Omental fat pad (tissue), 3 donors: ENCODE measurements at regions not wholly inside any gene's neighbourhood (a gene's known extent, or its start where the extent isn't known, plus 50 kb on each side); places are given as distances from the start of the nearest gene placed in this dataset.

ENCODE experiments used
- ATAC-seq: fragments of 150-250 bp; one replicate; pipeline ENCODE4 v1.9.1; 2016; ENCODE audit warnings: mild to moderate bottlenecking, moderate library complexity; ENCODE audit not compliant: low FRiP score
- DNase-seq: peaks from one replicate; pipeline ENCODE4 v3.0.0-alpha.2; 2019; ENCODE audit warnings: low spot score
- CTCF ChIP-seq, 3 donors: fragments of 450-650 bp; IDR thresholded peaks; one replicate each; pipeline ENCODE4 v1.5.1; 2016 to 2017; ENCODE audit warnings: antibody characterized with exemption in 3 of 3, mild to moderate bottlenecking in 3 of 3, moderate library complexity in 2 of 3

- TF ChIP-seq CTCF (IDR thresholded peaks at IDR 0.05), result no peak
- no peak for ATAC-seq
- no peak for DNase-seq
Measured at GRCh38 chr18:39991696-39992265, 1963.3 kb upstream of the PIK3C3 start.

GRCh38 chr18:39990540-39990939 lies 1964.5 kb upstream of the PIK3C3 start:
- ATAC-seq (no peak), DNase-seq (no peak)
- no peak for TF ChIP-seq CTCF (IDR thresholded peaks at IDR 0.05)

- no peak for TF ChIP-seq CTCF (IDR thresholded peaks at IDR 0.05)
- ATAC-seq, result no peak
- DNase-seq, result no peak
Measured at GRCh38 chr18:39976771-39977170, 1978.3 kb upstream of the PIK3C3 start.

GRCh38 chr18:39972521-39972920 lies 1982.5 kb upstream of the PIK3C3 start:
- TF ChIP-seq CTCF (IDR thresholded peaks at IDR 0.05), result no peak
- DNase-seq, result no peak
- ATAC-seq, result no peak

- no peak for TF ChIP-seq CTCF (IDR thresholded peaks at IDR 0.05)
- no peak for DNase-seq
- no peak for ATAC-seq
Measured at GRCh38 chr18:39969803-39970494, 1985.1 kb upstream of the PIK3C3 start.

- DNase-seq (no peak), ATAC-seq (no peak)
- TF ChIP-seq CTCF (IDR thresholded peaks at IDR 0.05), result no peak
Measured at GRCh38 chr18:39966275-39966674, 1988.8 kb upstream of the PIK3C3 start.

GRCh38 chr18:39962546-39962945 lies 1992.5 kb upstream of the PIK3C3 start:
- ATAC-seq (no peak), DNase-seq (no peak)
- no peak for TF ChIP-seq CTCF (IDR thresholded peaks at IDR 0.05)
